HG02970 (cell line): ENCODE measurements at regions not wholly inside any gene's neighbourhood (a gene's known extent, or its start where the extent isn't known, plus 50 kb on each side); places are given as distances from the start of the nearest gene placed in this dataset.

ENCODE experiments used
- ATAC-seq: cut with Tn5 transposase; IDR thresholded peaks from one replicate; pipeline ENCODE4 v1.9.1; 2021; ENCODE audit warnings: mild to moderate bottlenecking, moderate library complexity, moderate number of reproducible peaks; ENCODE audit not compliant: unreplicated experiment, low FRiP score

DNA sequence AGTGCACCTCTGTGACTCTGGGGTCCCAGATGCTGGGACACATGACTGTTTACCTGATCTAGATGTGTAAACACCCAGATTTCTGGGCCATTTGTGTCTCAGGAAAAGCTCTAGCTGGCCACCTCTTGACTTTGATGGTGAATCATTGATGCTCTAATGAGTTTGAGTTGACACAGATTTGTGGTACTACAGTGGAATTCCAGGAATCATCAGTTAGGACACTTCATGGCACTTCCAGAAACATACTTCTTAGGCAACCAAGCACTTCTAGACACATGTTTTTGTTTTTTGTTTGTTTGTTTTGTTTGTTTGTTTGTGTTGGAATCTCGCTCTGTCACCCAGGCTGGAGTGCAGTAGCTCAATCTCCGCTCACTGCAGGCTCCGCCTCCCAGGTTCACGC, 302.2 kb upstream of the ZMIZ1 start:
- no peak for ATAC-seq

DNA sequence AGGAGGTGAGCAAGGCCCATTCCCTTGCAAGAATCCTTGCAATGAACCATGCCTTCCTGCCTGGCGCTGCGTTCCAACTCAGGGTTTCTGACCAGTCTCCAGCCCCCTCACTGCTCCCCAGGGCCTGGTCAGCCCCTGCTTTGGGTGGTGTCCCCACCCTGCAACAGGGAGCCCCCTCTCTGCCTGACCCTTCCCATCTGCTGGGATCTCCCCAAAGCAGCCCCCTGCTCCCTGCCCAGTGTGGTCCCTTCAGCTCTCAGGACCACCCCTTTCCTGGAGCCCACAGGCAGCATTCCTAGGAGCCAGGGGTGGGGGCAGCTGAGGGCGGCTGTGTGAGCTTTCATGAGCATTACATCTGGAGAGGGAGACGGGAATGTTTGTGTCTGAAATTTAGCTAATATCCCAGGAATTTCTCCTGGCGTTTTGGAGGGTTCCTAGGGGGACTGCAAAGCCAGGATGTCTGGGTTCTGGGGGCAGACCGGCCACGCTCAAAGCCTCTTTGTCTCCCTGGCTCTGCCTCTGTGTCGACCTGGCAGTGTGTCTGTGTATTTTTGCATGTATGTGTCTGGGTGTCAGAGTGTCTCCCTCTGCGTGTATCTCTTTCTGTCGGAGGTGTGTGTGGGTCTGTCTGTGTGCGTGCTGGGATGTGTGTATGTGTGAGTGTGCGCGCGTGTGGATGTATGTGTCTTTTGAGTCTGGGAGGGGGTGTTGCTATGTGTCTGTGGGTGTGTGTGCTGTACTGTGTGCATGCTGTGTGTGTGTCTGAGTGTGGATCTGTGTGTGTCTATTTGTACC, 300.5 kb upstream of the ZMIZ1 start:
- ATAC-seq, result no peak

DNA sequence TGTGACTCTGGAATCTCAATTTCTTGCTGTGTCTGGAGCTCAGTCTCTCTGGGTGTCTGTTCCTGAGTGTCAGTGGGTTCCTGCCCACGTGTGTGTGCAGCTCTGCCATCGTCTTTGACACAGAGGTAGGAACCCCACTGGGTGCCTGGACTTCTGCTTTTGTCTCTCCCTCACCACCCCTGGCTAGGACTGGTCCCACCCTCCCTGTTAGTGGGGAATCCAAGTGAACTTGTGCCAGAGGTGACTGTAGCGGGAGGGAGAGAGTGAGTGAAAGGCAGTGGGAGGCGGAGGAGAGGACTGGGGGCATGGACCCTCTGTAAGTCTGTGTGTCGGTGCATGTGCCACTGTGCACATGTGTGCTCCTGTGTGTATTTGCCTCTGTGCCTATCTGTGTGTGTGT, 299.9 kb upstream of the ZMIZ1 start:
- no peak for ATAC-seq

DNA sequence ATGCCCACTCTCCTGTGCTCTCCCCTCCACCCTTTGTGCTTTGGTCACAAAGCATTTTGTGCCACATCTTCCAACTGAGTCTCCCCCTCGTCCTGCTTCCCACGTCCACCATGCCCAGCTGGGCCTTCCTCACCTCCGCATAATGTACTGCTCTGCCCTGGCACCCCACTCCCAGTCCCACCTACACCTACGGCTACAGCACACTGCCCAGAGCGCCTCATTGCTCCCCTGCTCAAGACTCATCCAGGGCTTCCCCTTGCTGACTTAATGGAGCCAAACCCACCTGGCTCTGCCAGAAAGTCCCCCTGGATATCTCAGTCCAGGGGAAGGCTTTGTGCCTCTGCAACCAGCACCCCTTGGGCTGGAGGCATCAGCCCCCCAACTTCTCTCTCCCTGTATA, 299.2 kb upstream of the ZMIZ1 start:
- ATAC-seq, result no peak

DNA sequence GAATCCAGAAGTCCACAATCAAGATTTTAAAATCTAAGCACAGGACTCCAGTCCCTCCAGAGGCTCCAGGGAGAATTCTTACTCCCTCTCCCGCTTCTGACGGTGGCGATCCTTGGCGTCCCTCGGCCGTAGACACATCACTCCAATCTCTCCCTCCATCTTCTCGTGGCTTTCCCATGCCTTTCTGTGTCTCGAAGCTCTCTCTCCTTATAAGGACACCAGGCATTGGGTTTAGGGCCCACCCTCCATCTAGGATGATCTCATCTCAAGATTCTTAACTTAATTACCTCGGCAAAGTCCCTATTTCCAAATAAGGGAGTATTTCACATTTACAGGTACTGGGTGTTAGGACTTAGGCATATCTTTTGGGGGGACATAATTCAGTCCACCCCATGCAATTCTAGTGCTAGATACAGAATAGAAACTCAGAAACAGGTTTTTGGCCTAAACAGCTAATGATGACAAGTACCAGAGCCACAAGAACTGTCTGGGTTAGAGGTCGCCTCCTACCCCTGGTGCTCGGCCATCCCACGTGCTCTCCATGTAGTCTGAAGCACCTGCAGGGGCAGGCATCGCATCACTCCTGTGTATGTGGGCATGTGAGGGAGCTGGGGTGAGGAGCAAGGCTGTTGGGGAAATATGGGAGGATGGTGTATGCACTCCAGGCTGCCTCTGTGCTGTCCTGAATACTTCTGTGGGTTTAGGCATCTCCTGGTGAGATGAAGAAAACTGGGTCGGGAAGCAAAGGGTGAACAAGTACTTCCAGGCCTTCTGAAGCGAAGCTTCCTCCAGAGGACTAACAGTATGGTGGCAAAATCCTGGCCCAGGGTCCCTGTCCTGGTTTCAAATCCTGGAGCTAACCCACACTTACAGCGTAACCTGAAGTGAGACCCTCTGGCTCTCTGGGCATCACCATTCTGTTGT, 298.3 kb upstream of the ZMIZ1 start:
- no peak for ATAC-seq

DNA sequence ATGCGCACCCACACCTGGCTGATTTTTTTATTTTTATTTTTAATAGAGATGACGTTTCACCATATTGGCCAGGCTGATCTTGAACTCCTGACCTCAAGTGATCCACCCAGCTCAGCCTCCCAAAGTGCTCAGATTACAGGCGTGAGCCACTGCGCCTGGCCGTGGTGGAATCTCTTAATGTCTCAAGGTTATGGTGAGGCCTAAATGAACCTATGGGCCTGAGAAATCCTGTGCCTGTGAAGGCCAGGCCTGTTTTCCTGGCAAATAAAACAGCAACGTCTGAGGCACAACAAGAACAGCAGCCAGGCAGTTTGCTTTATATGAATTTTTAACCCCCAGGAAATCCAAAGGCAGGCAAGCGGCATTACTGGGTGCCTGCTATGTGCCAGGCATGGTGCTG, 297.5 kb upstream of the ZMIZ1 start:
- no peak for ATAC-seq

DNA sequence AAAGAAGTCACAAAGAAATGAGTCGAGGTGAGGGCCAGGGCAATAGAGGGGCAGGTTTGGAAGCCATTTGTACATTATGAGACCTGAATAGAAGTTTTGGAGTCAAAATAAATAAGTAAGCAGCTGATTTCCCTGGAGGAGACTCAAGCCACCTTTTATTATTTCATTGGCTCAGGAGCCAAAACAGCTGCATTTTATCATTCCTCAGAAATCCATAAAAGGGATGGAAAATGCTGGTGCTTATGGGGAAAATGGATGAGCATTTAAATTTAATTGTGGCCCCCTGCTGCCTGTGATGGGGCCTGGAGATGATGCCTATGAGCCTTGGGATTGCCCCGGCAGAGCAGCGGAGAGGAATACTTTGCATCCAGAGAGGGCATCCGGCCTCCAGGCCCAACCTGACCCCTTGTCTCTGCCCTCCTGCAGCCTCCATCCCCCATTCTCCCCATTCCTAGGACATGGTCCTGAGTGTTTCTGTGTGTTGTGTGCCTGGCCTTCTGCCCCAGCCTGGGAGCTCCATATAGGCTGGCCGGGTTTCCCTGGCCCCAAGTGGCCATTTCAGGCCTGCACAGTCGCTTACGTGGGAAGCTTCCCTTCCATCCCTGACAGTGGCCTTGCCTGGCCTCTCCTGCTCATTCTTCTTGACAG, 296.8 kb upstream of the ZMIZ1 start:
- no peak for ATAC-seq

DNA sequence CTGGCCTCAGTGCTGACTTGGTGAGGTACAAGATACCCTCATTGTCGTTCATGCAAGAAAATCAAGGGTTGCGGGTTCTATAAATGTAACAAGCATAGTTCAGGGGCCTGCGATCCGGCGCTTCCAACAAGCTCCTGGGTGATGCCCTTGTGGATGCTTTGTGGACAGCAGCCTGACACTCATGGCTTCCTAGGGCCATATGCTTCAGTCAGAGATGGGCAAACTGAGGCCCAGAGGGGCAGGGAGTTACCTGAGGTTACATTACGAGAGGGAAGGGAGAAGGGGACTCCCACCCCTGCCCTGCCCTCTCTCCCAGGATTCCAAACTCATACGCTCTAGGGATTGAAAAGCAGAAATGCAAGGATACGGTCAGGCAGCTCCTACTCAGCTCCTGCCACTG, 296.3 kb upstream of the ZMIZ1 start:
- ATAC-seq, result no peak

DNA sequence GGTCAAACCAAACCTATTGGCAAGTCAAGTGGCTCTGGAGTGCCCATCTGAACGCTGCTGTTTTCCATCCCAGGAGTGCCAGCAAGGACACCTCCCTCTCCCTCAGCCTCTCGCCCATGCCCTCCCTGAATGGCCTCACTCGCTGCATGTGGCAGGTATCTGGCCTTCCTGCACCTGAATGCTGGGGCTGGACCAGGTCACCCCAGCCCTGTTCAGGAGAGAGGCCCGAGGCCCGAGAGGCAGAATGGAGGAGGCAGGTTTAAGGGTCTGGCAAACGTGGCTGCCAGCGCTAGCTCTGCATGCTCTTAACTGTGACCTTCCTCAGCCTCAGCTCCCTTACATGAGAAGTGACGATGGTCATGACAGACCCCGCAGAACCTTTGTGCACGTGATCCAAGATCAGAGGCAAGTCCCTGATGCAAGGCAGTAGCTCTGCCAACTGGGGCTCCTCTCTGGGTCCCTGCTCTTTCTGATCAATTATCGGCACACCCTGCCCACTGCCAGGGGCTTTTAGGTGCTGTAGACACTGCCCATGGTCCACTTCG, 295.7 kb upstream of the ZMIZ1 start:
- no peak for ATAC-seq

DNA sequence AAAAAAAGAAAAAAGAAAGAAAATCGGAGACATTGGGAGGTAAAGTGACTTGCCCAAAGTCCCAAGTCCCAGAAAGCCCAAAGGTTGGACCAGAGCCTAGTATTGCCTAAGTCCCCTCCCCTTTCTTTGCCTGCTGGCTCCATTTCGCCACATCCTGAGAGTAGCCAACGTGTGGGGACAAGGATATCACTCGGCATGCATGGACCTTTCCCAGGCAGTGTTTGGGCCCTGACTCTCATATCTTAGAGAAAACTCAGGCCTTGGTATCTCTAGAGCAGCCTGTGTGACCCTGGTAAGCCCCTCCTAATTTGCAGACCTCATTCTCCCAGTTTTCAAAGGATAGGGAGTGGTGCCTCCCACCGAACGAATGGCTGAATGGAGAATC, 294.2 kb upstream of the ZMIZ1 start:
- ATAC-seq, result no peak

DNA sequence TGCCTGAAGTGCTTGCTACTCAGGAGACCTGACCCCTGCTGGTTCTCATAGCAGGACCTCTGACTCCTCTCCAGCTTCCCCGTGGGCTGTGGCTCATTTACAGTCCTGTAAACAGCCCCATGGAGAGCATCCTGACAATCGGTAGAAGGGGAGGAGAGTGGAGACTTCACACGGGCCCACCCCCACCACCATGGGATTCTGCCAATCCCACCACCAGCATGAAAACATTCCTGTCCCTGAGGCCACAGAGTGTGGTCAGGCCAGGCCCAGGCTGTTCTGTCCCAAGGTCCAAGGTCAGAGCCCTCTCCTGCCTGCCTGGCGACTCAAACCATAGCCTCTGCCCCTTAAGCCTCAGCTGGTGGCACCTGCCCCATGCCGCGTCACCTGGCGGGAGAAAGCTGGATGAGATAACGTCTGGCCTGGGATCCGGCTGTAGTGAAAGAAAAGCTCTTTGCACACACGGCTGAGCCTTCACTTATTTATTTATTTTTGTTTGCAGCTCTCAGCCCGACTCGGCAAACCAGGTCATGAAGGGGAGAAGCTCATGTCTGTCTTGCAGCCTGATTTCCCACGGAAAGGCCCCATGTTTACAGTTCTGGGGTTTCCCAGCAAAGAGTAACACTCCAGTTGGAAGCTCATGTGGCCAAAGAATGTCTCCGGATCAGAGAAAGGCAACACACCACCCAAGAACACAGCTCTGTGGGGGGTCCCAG, 293.6 kb upstream of the ZMIZ1 start:
- ATAC-seq, result no peak

DNA sequence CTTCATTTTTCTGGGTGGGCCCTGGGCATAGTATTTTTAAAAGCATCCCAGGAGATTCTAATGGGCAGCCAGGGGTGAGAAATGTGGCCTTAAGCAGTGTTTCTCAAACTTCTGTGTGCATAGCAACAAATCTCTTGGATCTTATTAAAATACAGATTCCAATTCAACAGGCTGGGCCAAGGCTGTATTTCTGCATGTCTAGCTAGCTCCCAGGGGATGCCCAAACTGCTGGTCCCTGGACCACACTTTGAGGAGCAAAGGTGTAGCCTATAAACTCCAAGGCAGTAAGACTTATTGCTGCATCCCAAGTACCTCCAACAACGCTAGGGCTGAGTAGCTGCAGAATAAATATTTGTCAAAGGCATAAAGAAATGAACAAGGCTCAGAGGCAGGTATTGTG, 292.9 kb upstream of the ZMIZ1 start:
- ATAC-seq, result no peak

DNA sequence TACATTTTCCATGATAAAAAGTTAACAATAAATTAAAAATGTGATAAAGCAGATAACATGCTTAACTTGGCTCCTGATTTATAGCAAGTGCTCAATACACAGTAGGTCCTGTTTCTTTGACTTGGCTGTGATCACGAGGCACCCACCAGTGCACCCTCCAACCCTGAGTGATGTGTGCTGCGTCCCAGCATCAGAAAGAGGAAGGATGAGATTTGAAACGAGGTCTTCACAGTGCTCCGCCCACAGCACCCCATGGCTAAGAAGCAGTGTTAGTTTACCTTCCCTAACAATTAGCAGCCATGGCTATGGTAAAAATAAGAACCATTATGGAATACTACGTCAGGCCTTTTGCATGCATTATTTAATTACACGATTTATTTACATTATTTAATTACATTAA, 292.0 kb upstream of the ZMIZ1 start:
- no peak for ATAC-seq

DNA sequence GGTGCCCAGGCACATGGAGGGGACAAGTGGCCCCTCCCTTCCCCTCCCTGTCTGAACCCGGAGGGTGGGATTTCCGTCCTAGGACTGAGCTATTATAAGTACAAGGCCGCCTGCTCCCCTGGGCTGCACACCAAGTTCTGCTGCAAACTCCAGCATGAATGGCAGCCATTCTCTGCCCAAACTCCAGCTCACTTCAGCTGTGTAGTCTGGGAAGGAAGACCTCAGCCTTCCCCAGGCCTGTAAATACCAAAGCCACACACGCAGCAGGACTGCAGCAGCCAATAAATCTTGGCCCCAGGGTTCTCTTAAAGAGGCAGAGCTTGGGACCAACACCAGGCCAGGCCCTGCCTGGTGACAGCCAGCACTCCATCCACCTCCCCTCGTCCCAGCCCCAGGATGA, 291.3 kb upstream of the ZMIZ1 start:
- ATAC-seq, result no peak

DNA sequence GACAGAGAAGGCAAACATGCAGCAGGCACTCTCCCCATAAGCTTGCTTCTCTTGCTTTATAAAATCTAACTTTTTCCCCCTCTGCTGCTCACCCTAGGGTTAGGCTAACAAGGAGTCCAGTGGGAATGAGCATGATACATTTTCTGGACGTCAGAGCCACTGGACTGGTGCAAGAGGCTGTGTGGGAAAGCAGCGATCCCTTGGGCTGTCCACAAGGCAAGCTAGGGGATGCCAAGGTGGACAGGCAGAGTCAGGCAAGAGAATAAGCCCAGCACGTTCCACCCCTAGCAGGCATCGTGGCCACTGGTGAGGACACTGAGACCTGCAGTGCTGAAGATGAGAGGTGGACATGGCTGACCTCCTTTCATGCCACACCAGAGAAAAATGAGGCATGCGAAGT, 290.9 kb upstream of the ZMIZ1 start:
- ATAC-seq, result no peak

DNA sequence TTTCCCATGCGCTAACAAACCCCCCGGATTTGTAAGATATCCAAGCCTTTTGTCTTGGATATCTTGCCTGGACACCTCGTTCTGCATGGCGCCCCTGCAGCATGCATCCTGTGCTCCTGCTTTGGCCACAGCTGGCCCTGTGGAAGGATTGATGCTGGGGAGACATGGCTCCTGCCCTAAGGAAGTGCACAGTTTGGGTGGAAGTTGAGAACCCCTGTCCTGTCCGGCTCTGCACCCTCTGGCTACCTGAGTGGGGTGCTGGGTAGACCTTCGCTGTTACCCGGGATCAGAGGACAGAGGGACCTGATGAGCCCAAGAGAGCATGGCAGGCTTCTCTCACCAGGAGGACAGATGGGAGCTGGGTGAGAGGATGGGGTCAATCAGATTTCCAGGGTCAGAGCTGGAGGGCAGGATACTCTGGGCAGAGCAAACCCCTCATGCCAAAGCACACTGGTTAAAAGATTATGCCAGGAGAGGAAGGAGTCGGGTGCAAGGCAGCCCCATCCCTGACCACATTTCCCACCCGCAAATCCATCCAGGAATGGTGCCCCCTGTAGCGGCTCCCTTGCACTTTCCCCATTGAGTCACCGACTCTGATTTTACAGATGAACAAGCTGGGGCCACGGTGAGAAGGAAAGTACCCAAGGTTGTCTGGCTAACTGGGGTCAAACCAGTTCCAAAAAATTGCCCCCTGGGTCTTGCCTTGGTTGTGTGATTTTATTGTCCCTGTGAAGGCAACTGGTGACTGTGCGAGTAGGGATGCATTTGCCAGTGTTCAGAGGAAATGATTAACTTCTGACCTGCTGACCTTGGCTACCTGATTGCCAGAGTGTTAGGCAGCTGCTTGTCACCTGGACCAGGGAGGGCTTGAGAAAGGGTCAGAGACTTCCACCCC, 290.1 kb upstream of the ZMIZ1 start:
- ATAC-seq, result no peak

DNA sequence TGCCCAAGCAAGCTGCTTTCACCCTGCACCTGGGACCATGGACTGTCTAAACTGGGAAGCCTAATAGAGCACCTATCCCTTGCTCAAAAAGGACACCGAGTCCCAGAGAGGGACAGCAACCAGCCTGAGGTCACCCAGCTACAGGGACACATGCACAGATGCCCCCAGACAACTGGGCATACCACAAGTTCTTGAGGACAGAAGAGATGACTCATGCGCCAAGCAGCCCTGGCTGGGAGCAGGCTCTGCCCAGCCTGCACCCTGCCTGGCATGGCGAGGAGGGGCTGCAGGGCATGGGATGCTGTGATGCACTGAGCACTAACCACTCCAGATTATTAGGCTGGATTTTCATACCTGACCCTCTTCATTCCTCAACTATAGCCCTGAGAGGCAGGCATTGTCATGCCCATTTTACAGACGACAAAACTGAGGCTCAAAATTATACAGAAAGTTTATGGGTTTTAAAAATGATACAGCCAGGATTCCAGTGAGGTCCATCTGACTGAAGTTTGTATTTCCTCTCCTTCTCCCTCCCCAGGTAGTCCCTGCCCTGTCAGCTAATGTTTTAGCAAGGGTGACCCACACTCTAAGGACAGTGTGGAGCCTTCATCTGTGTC, 289.3 kb upstream of the ZMIZ1 start:
- no peak for ATAC-seq

DNA sequence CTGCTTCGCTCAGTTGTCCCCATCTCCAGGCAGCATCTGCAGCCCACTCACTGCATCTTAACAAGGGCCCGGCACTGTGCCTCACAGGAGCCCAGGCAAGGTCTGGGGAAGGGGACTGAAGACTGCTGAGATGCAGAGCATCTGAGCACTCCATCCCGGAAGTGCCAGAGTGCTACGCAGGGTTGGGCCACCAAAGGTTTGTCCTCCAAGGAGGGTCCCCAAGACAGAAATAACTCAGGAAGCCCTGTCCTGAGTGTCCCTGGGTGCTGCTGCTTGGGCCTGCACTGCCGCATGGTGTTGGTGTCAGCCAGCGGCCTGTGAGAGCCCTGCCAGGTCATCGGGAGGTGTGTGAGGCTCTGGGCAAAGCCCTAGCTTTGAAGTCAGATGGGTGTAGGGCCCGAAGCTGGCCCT, 288.2 kb upstream of the ZMIZ1 start:
- no peak for ATAC-seq
